ENCODE measurements at regions not wholly inside any gene's neighbourhood (a gene's known extent, or its start where the extent isn't known, plus 50 kb on each side); places are given as distances from the start of the nearest gene placed in this dataset.

DNA sequence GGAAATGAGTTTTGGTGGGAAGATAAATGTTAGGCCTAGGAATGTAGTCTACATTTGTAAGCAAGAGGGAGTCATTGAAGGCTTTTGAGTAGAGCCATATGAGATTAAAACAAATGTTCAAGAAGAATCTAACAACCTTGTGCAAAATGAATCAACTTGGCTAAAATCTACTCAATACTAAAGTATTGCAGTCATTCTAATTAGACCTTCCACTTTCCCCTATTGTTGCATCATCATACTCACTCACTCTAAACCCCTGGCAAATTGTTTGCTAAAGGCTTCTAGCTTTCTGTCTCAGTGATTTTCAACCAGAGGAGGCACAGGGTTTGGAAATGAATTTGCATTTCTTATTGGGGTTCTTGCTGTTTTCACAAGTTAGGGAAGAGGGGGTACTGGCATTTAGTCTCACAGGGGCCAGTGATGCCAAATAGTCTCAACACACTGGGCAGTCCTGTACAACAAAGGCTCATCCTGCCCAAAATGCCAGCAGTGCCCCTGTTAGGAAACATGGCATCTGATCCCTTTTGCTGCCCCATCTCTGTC lies 85.3 kb downstream of the SEC16B start:
- no peak overlapping the region for H4K5ac ChIP-seq (ENCODE audit: low read depth, low read length)
- H2AK9ac ChIP-seq (replicated peaks; ENCODE audit: low read depth, low read length, poor library complexity), result no peak overlapping the region
- no peak overlapping the region for H4K91ac ChIP-seq (ENCODE audit: insufficient read depth, low read depth, low read length)
- no peak overlapping the region for H2BK15ac ChIP-seq (ENCODE audit: low read depth, low read length)
- H3K18ac ChIP-seq (ENCODE audit: low read depth, low read length), result no peak overlapping the region
- no TSS peak for BruUV-seq (replicated peaks)
- H3K79me1 ChIP-seq (ENCODE audit: low read depth in 1 of 2, low read length in 2 of 2), result no peaks in the 10 kb centered on the region
- no peak overlapping the region for H3K4me3 ChIP-seq (ENCODE audit: insufficient read depth, low read depth, low read length)
- no peak overlapping the region for H3K4ac ChIP-seq (ENCODE audit: low read depth, low read length)
- no peaks in the 10 kb centered on the region for H3K9me1 ChIP-seq (ENCODE audit: insufficient read depth, low read length)
- H3K23ac ChIP-seq (ENCODE audit: low read depth, low read length), result no peak overlapping the region
- ATAC-seq (ENCODE audit: low read depth) (no peak), DNase-seq (no peak)
- H3K9ac ChIP-seq (ENCODE audit: low read depth, low read length), result no peak overlapping the region
- H3K27ac ChIP-seq (ENCODE audit: insufficient read depth, low read length), result no peak overlapping the region
- no peak overlapping the region for H4K8ac ChIP-seq (ENCODE audit: low read depth in 2 of 2, low read length in 2 of 2)
- intact Hi-C loops (cut with micrococcal nuclease) (no loop called here), dilution Hi-C loops (cut with HindIII; ENCODE audit: low sequenced_read_pairs, unreplicated experiment) (no loop called here), in situ Hi-C loops (cut with MboI; ENCODE audit: low sequenced_read_pairs) (no loop called here)
- no peaks in the 10 kb centered on the region for H3K27me3 ChIP-seq (ENCODE audit: control insufficient read depth, insufficient read depth, low read length)
- no peak overlapping the region for H2BK20ac ChIP-seq (ENCODE audit: low read depth, low read length)
- no peaks in the 10 kb centered on the region for H3K36me3 ChIP-seq (ENCODE audit: control insufficient read depth, insufficient read depth, low read length)
- H2BK120ac ChIP-seq (ENCODE audit: low read depth, low read length), result no peak overlapping the region
- no peaks in the 10 kb centered on the region for H3K4me1 ChIP-seq (ENCODE audit: control insufficient read depth, insufficient read depth, low read length)
- H3K4me2 ChIP-seq (ENCODE audit: low read depth, low read length), result no peak overlapping the region
- ChIA-PET POLR2A (ENCODE audit: unreplicated experiment) (no interaction called here), CTCF (interaction anchor here (1.5 kb wide), 1 partner anchor 10 kb away, joined by 6 read pairs; no protein-coding TSS in a partner anchor)
- H3K14ac ChIP-seq (replicated peaks; ENCODE audit: low read depth, low read length), result no peak overlapping the region
- no peak overlapping the region for H2BK5ac ChIP-seq (ENCODE audit: low read depth, low read length, poor library complexity, severe bottlenecking)
- H2AK5ac ChIP-seq (ENCODE audit: low read depth, low read length), result no peak overlapping the region
- no peaks in the 10 kb centered on the region for H4K20me1 ChIP-seq (ENCODE audit: insufficient read depth, low read length)
- H2AFZ ChIP-seq (replicated peaks; ENCODE audit: low read length, poor library complexity), result no peak overlapping the region
- peaks cover 2% of the 10 kb centered on the region for H3K9me3 ChIP-seq (ENCODE audit: control insufficient read depth, insufficient read depth, low read length)
- TF ChIP-seq MAZ (IDR thresholded peaks at IDR 0.05; ENCODE audit: borderline replicate concordance, low read depth, low read length), result no peak
- TF ChIP-seq, protein P1, sequence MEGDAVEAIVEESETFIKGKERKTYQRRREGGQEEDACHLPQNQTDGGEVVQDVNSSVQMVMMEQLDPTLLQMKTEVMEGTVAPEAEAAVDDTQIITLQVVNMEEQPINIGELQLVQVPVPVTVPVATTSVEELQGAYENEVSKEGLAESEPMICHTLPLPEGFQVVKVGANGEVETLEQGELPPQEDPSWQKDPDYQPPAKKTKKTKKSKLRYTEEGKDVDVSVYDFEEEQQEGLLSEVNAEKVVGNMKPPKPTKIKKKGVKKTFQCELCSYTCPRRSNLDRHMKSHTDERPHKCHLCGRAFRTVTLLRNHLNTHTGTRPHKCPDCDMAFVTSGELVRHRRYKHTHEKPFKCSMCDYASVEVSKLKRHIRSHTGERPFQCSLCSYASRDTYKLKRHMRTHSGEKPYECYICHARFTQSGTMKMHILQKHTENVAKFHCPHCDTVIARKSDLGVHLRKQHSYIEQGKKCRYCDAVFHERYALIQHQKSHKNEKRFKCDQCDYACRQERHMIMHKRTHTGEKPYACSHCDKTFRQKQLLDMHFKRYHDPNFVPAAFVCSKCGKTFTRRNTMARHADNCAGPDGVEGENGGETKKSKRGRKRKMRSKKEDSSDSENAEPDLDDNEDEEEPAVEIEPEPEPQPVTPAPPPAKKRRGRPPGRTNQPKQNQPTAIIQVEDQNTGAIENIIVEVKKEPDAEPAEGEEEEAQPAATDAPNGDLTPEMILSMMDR (conservative IDR thresholded peaks at IDR 0.05; ENCODE audit: low read depth, low read length), result no peak
- TF ChIP-seq CEBPB (IDR thresholded peaks at IDR 0.05; ENCODE audit: low read depth, low read length), result peak; percentile 69
- no peak for TF ChIP-seq NFE2L2 (IDR thresholded peaks at IDR 0.05; ENCODE audit: low read depth, low read length)
- no peak for TF ChIP-seq RCOR1 (IDR thresholded peaks at IDR 0.05; ENCODE audit: insufficient replicate concordance, low read length)
- no peak for TF ChIP-seq SMC3 (IDR thresholded peaks at IDR 0.05; ENCODE audit: low read depth, low read length)
- TF ChIP-seq RFX5 (IDR thresholded peaks at IDR 0.05; ENCODE audit: low read depth, low read length), result no peak
- no peak overlapping the region for H3K56ac ChIP-seq (ENCODE audit: extremely low read depth, insufficient read depth, low read length)
